GM06990 (cell line): ENCODE measurements at regions not wholly inside any gene's neighbourhood (a gene's known extent, or its start where the extent isn't known, plus 50 kb on each side); places are given as distances from the start of the nearest gene placed in this dataset.

Experiments
- DNase-seq: peaks from one replicate; pipeline ENCODE4 v3.0.0-alpha.2; 2011; ENCODE audit not compliant: insufficient read length; ENCODE audit errors: extremely low read depth
- H3K27me3 ChIP-seq: replicated peaks from 2 replicates; pipeline ENCODE4 v1.6.0; 2011; ENCODE audit warnings: low read length; ENCODE audit not compliant: control insufficient read depth, insufficient read depth
- H3K36me3 ChIP-seq: 2 replicates; pipeline ENCODE4 v1.5.1; 2011; ENCODE audit warnings: low read length; ENCODE audit not compliant: control insufficient read depth, insufficient read depth
- H3K4me3 ChIP-seq: replicated peaks from 2 replicates; pipeline ENCODE4 v1.5.1; 2011; ENCODE audit warnings: low read depth, mild to moderate bottlenecking, control low read depth, low read length
- CTCF ChIP-seq: IDR thresholded peaks from 2 replicates; pipeline ENCODE4 v1.5.1; 2011; ENCODE audit warnings: low read length, control low read depth, mild to moderate bottlenecking, inconsistent platforms; ENCODE audit not compliant: insufficient read depth, poor library complexity, severe bottlenecking

GRCh38 chr6:97816526-97816925 is 533.5 kb upstream of the MMS22L start:
- H3K27me3 ChIP-seq, result no peaks in the 10 kb centered on the region
- no peak for TF ChIP-seq CTCF
- H3K36me3 ChIP-seq, result no peaks in the 10 kb centered on the region
- no peak for DNase-seq
- no peak overlapping the region for H3K4me3 ChIP-seq

- DNase-seq, result no peak
- TF ChIP-seq CTCF, result no peak
- no peaks in the 10 kb centered on the region for H3K36me3 ChIP-seq
These were observed 536.7 kb upstream of the MMS22L start for GRCh38 chr6:97819710-97820109.

GRCh38 chr6:97820400-97820799 is 537.4 kb upstream of the MMS22L start:
- H3K36me3 ChIP-seq, result no peaks in the 10 kb centered on the region
- no peaks in the 10 kb centered on the region for H3K27me3 ChIP-seq
- H3K4me3 ChIP-seq, result no peak overlapping the region
- TF ChIP-seq CTCF, result no peak
- no peak for DNase-seq

More at GRCh38 chr6:97819710-97820109, 536.7 kb upstream of the MMS22L start:
- H3K27me3 ChIP-seq, result no peaks in the 10 kb centered on the region
- no peak overlapping the region for H3K4me3 ChIP-seq

GRCh38 chr6:97822632-97823031 is 539.6 kb upstream of the MMS22L start:
- no peak for TF ChIP-seq CTCF
- DNase-seq, result no peak
- H3K36me3 ChIP-seq, result no peaks in the 10 kb centered on the region
- no peak overlapping the region for H3K4me3 ChIP-seq
- H3K27me3 ChIP-seq, result no peaks in the 10 kb centered on the region

- no peak for TF ChIP-seq CTCF
- no peaks in the 10 kb centered on the region for H3K27me3 ChIP-seq
- no peak for DNase-seq
- H3K36me3 ChIP-seq, result no peaks in the 10 kb centered on the region
- no peak overlapping the region for H3K4me3 ChIP-seq
These were observed 558.7 kb upstream of the MMS22L start for GRCh38 chr6:97841763-97842162.

- Histone ChIP-seq H3K4me3 (no peak overlapping the region), H3K36me3 (no peaks in the 10 kb centered on the region), H3K27me3 (no peaks in the 10 kb centered on the region)
- no peak for DNase-seq
- no peak for TF ChIP-seq CTCF
These were observed 559.5 kb upstream of the MMS22L start for GRCh38 chr6:97842521-97842920.
